ENCODE measurements at regions not wholly inside any gene's neighbourhood (a gene's known extent, or its start where the extent isn't known, plus 50 kb on each side); places are given as distances from the start of the nearest gene placed in this dataset.

DNA sequence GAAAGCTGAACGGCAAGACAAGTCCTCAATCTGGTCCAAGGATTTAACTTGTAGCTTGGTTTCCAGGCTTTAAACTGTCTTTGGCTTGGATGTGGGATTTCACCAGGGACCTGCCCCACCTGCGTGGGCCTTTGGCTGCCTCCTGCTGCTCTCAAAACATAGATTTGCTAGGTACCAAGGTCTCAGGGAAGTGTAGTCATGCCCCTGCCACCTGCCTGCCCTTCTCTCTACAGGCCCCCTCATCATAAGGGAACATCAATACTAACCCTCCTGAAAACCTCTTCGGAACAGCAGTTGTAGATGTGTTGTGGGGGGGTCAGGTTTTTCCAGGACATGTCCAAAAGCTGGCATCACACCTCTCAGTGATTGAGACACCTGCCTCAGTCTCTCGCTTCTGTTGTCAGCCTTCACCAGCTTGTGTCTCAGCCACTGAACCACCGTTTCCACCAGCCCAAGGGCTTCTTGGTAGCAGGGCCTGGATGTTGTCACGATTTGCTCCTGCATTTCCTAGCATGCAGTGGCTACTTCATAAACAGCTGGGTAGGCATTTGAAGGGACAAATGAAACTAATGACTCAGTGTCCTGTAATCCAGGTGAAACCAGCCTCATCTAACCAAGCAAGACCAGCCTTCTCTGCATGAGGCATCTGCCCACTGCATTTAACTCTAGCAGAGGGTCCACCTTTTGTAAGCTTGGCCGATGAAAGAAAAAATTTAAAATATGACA is 141.6 kb upstream of the THBS2 start:
- Histone ChIP-seq H3K79me2 (ENCODE audit: insufficient read depth, low read length) (no peaks in the 10 kb centered on the region), H3K36me3 (ENCODE audit: insufficient read depth, low read length) (no peaks in the 10 kb centered on the region), H4K20me1 (ENCODE audit: insufficient read depth, low read length) (no peaks in the 10 kb centered on the region), H3K4me1 (ENCODE audit: insufficient read depth, low read length) (no peaks in the 10 kb centered on the region), H3K27ac (ENCODE audit: low read length) (no peak overlapping the region), H3K9me3 (ENCODE audit: insufficient read depth, low read length, severe bottlenecking) (peaks cover 1% of the 10 kb centered on the region), H3K4me2 (ENCODE audit: insufficient read depth, low read length) (no peak overlapping the region), H2AFZ (ENCODE audit: low read depth, low read length) (no peak overlapping the region), H3K4me3 (ENCODE audit: low read depth in 1 of 2, low read length in 2 of 2) (no peak overlapping the region), H3K9ac (ENCODE audit: low read depth, low read length) (no peak overlapping the region), H3K27me3 (ENCODE audit: insufficient read depth, low read length, poor library complexity) (no peaks in the 10 kb centered on the region)
- ATAC-seq (ENCODE audit: insufficient read depth, low read depth) (no peak), DNase-seq (no peak)
- TF ChIP-seq, protein P1, sequence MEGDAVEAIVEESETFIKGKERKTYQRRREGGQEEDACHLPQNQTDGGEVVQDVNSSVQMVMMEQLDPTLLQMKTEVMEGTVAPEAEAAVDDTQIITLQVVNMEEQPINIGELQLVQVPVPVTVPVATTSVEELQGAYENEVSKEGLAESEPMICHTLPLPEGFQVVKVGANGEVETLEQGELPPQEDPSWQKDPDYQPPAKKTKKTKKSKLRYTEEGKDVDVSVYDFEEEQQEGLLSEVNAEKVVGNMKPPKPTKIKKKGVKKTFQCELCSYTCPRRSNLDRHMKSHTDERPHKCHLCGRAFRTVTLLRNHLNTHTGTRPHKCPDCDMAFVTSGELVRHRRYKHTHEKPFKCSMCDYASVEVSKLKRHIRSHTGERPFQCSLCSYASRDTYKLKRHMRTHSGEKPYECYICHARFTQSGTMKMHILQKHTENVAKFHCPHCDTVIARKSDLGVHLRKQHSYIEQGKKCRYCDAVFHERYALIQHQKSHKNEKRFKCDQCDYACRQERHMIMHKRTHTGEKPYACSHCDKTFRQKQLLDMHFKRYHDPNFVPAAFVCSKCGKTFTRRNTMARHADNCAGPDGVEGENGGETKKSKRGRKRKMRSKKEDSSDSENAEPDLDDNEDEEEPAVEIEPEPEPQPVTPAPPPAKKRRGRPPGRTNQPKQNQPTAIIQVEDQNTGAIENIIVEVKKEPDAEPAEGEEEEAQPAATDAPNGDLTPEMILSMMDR (IDR thresholded peaks at IDR 0.05; ENCODE audit: borderline replicate concordance, extremely low read depth, low read length, poor library complexity, severe bottlenecking), result no peak
- TF ChIP-seq EZH2 (IDR thresholded peaks at IDR 0.05; ENCODE audit: borderline replicate concordance, low read depth, low read length, severe bottlenecking), result no peak

DNA sequence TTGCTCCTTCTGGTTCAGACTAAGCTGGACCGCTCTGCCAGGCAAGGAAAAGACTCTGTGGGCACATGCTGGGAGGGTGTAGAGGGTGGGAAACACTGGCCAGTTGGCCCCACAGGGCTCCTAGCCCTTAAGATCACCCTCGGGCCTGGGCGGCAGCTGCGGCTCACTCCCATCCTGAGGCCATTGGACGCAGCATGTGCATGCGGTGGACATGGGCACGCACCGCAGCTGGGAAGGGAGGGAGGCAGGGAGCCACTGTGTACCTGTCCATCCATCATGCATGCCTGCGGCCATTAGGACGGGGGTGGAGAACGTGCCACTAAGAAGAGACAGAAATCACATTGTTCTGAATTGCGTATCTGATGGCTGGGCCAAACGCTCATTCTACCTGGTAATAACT is 140.1 kb upstream of the THBS2 start:
- H3K27me3 ChIP-seq (ENCODE audit: insufficient read depth, low read length, poor library complexity), result no peaks in the 10 kb centered on the region
- H2AFZ ChIP-seq (ENCODE audit: low read depth, low read length), result no peak overlapping the region
- H3K9me3 ChIP-seq (ENCODE audit: insufficient read depth, low read length, severe bottlenecking), result peaks cover 3% of the 10 kb centered on the region
- ATAC-seq (ENCODE audit: insufficient read depth, low read depth) (no peak), DNase-seq (no peak)
- H3K36me3 ChIP-seq (ENCODE audit: insufficient read depth, low read length), result no peaks in the 10 kb centered on the region
- no peaks in the 10 kb centered on the region for H4K20me1 ChIP-seq (ENCODE audit: insufficient read depth, low read length)
- TF ChIP-seq, protein P1 (IDR thresholded peaks at IDR 0.05; ENCODE audit: borderline replicate concordance, extremely low read depth, low read length, poor library complexity, severe bottlenecking), result no peak
- no peak for TF ChIP-seq EZH2 (IDR thresholded peaks at IDR 0.05; ENCODE audit: borderline replicate concordance, low read depth, low read length, severe bottlenecking)
- no peak overlapping the region for H3K4me2 ChIP-seq (ENCODE audit: insufficient read depth, low read length)
- no peaks in the 10 kb centered on the region for H3K4me1 ChIP-seq (ENCODE audit: insufficient read depth, low read length)
- H3K27ac ChIP-seq (ENCODE audit: low read length), result no peak overlapping the region
- no peak overlapping the region for H3K9ac ChIP-seq (ENCODE audit: low read depth, low read length)
- no peak overlapping the region for H3K4me3 ChIP-seq (ENCODE audit: low read depth in 1 of 2, low read length in 2 of 2)
- H3K79me2 ChIP-seq (ENCODE audit: insufficient read depth, low read length), result no peaks in the 10 kb centered on the region

DNA sequence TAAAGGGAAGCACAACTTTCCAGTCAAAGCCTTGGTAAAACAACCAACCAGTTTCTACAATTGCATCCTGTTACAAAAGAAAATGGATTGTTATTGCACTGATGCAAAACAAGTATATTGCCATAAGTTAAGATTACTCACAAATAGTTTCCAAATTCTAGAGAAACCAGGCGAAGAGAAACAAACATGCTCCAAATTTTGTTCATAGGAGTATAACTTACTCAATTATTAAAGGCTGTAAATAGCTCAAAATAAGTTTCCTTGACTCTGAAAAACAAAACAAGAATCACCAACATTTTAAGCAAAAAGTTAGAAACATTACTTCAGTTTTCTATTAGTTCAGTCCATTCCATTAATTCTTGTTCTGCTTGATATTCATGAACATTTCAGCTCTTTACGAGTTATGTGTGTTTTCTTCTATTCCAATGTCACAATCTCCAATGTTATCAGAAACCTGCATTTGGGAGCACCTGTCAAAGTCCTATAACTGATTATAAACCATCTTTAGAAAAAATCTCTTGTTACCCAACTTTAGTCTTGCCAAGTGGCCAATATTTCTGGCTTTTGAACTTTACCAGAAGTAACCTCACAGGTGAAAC is 137.9 kb upstream of the THBS2 start:
- Histone ChIP-seq H3K4me1 (ENCODE audit: insufficient read depth, low read length) (no peaks in the 10 kb centered on the region), H4K20me1 (ENCODE audit: insufficient read depth, low read length) (no peaks in the 10 kb centered on the region), H3K4me2 (ENCODE audit: insufficient read depth, low read length) (no peak overlapping the region), H2AFZ (ENCODE audit: low read depth, low read length) (no peak overlapping the region), H3K9me3 (ENCODE audit: insufficient read depth, low read length, severe bottlenecking) (peaks cover 3% of the 10 kb centered on the region), H3K27ac (ENCODE audit: low read length) (no peak overlapping the region), H3K9ac (ENCODE audit: low read depth, low read length) (no peak overlapping the region), H3K27me3 (ENCODE audit: insufficient read depth, low read length, poor library complexity) (no peaks in the 10 kb centered on the region), H3K79me2 (ENCODE audit: insufficient read depth, low read length) (no peaks in the 10 kb centered on the region), H3K4me3 (ENCODE audit: low read depth in 1 of 2, low read length in 2 of 2) (no peak overlapping the region), H3K36me3 (ENCODE audit: insufficient read depth, low read length) (no peaks in the 10 kb centered on the region)
- TF ChIP-seq, protein P1 (IDR thresholded peaks at IDR 0.05; ENCODE audit: borderline replicate concordance, extremely low read depth, low read length, poor library complexity, severe bottlenecking), result no peak
- no peak for TF ChIP-seq EZH2 (IDR thresholded peaks at IDR 0.05; ENCODE audit: borderline replicate concordance, low read depth, low read length, severe bottlenecking)
- DNase-seq (no peak), ATAC-seq (ENCODE audit: insufficient read depth, low read depth) (no peak)
